PC-9 (cell line): ENCODE measurements at regions not wholly inside any gene's neighbourhood (a gene's known extent, or its start where the extent isn't known, plus 50 kb on each side); places are given as distances from the start of the nearest gene placed in this dataset.

Source experiments
- CTCF ChIP-seq: fragments of 200-600 bp; sonication (generic); conservative IDR thresholded peaks from 2 replicates; pipeline ENCODE4 v1.6.1; 2017; ENCODE audit warnings: mixed run types, antibody characterized with exemption, mild to moderate bottlenecking, moderate library complexity
- EZH2 ChIP-seq: fragments of 200-600 bp; sonication (generic); IDR thresholded peaks from 2 replicates; pipeline ENCODE4 v1.8.0; 2017; ENCODE audit warnings: antibody characterized with exemption, low read depth

GRCh38 chr3:16788440-16789056 lies 96.2 kb upstream of the PLCL2 start:
- no peak for TF ChIP-seq CTCF
- TF ChIP-seq EZH2, result no peak
